ENCODE measurements at regions not wholly inside any gene's neighbourhood (a gene's known extent, or its start where the extent isn't known, plus 50 kb on each side); places are given as distances from the start of the nearest gene placed in this dataset.

- DNase-seq: no peak
Measured at GRCh38 chr1:14055442-14056223, 355.6 kb downstream of the PRDM2 start.

GRCh38 chr1:14057640-14058039, 357.7 kb downstream of the PRDM2 start:
- no peak for DNase-seq

- no peak for DNase-seq
Measured at GRCh38 chr1:14061204-14061603, 361.2 kb downstream of the PRDM2 start.

- DNase-seq: no peak
Measured at GRCh38 chr1:14061722-14062121, 361.7 kb downstream of the PRDM2 start.

GRCh38 chr1:14062669-14063068, 362.7 kb downstream of the PRDM2 start:
- no peak for DNase-seq

GRCh38 chr1:14064649-14065442, 364.9 kb downstream of the PRDM2 start:
- no peak for DNase-seq

GRCh38 chr1:14065486-14065885, 365.5 kb downstream of the PRDM2 start:
- no peak for DNase-seq

GRCh38 chr1:14067036-14067435, 367.0 kb downstream of the PRDM2 start:
- no peak for DNase-seq

- DNase-seq: no peak
Measured at GRCh38 chr1:14067711-14068110, 367.7 kb downstream of the PRDM2 start.

GRCh38 chr1:14071581-14071980, 371.6 kb downstream of the PRDM2 start:
- DNase-seq: no peak

GRCh38 chr1:14080653-14081052, 380.7 kb downstream of the PRDM2 start:
- DNase-seq: no peak

- no peak for DNase-seq
Measured at GRCh38 chr1:14082331-14082730, 382.3 kb downstream of the PRDM2 start.

- DNase-seq: no peak
Measured at GRCh38 chr1:14083277-14083676, 383.3 kb downstream of the PRDM2 start.

GRCh38 chr1:14083706-14084105, 383.7 kb downstream of the PRDM2 start:
- no peak for DNase-seq

- no peak for DNase-seq
Measured at GRCh38 chr1:14090062-14090461, 390.1 kb downstream of the PRDM2 start.

- DNase-seq: no peak
Measured at GRCh38 chr1:14090531-14090930, 390.5 kb downstream of the PRDM2 start.

GRCh38 chr1:14094611-14095400, 394.8 kb downstream of the PRDM2 start:
- DNase-seq: no peak

GRCh38 chr1:14098294-14098913, 398.4 kb downstream of the PRDM2 start:
- no peak for DNase-seq

GRCh38 chr1:14100444-14100843, 400.5 kb downstream of the PRDM2 start:
- no peak for DNase-seq

- no peak for DNase-seq
Measured at GRCh38 chr1:14100919-14101318, 400.9 kb downstream of the PRDM2 start.

- DNase-seq: no peak
Measured at GRCh38 chr1:14102180-14102579, 402.2 kb downstream of the PRDM2 start.

GRCh38 chr1:14103878-14104430, 404.0 kb downstream of the PRDM2 start:
- DNase-seq: no peak

- no peak for DNase-seq
Measured at GRCh38 chr1:14106126-14106525, 406.1 kb downstream of the PRDM2 start.

All from stimulated activated naive CD4-positive, alpha-beta T cell treated with Interleukin-2 at 50 U/mL for 16 hours (primary cell).